ENCODE measurements at regions not wholly inside any gene's neighbourhood (a gene's known extent, or its start where the extent isn't known, plus 50 kb on each side); places are given as distances from the start of the nearest gene placed in this dataset.
"Not testable (repeated sequence)": the region's sequence is repeated elsewhere in the genome, so short reads cannot be mapped to it uniquely, and the experiment has no call there.

DNA sequence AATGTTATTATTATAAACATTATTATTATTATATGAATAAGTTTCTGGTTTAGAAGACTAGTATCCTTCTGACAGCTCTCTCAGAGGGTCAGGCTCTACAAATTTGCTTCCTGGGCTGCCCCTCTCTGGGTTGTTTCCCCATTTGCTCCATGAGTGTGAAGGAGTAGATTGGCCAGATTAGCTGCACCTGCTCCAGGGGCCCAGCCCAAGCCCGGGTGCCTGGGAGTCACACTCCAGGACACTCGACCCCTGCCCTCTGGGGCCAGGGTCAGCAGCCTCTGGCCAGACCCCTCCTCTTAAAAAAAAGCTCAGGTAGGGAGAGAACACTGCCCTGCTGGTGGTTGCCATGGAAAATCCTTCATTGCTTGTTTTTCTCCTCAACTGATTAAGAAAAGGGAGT, 169.0 kb upstream of the FOXD4L5 start:
- DNase-seq (ENCODE audit: low read depth), result not testable (repeated sequence)

DNA sequence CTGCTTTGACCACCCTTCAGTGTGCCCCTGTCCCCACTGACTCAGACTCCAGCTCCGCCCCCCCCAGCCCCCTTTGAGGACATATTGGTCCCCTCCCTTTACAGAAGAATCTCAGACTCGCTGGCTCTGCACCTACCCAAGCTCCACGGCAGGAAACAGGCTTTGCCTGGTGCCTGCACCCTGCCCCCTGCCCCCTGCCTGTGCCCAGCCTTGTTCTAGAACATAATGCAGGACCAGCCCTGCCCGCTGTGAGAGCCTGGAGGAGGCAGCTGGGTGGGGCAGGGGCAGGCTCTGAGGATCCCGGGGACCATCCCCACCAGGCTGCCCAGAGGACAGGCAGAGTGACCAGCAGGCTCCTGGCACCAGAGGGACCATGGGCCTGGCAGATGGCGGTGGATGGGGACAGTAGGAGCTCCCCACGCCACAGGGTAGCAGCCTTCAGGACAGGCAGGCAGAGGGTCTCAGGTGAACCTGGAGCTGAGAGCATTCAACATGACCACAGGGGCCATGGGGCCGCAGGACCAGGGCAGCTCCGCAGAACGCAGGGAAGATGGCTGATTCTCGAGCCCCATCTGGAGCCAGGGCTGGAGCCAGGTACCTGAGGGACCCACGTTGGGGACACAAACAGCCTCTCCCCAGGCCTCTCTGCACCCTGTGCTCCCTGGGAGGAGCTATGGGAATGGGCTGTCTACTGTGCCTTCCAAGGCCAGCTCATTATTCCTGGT, 165.0 kb upstream of the FOXD4L5 start:
- DNase-seq (ENCODE audit: low read depth), result not testable (repeated sequence)

DNA sequence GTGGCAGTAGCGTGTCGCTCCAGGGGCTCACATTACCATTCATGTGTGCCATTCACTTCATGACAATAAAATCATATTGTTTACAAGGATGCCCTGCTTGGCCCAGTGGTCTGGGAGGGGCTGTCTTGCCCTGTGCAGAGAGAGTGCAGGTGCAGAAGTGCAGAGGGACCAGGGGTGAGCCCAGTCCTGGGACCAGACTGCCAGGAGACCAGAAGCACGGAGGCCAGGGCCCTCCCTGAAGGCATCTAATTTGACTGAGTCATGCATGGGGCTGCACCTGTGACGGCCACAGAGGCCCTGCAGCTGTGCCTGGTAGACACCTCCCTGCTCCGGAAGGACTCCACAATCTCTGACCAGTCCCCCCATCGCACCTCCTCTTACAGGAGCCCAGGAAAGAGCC, 164.4 kb upstream of the FOXD4L5 start:
- DNase-seq (ENCODE audit: low read depth), result no peak

DNA sequence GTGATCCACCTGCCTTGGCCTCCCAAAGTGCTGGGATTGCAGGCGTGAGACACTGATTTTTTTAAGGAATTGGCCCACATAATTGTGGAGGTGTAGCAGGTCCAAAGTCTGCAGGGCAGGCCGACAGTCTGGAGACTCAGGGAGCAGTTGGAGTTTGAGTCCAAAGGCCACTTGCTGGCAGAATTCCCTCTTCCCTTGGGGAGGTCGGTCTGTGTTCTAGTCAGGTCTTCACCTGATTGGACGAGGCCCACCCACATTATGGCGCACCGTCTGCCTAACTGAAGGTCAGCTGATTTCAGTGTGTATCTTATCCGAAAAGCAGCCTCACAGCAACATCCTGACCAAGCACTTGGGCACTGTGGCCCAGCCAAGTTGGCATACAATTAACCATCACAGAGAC, 162.1 kb upstream of the FOXD4L5 start:
- DNase-seq (ENCODE audit: low read depth), result not testable (repeated sequence)

DNA sequence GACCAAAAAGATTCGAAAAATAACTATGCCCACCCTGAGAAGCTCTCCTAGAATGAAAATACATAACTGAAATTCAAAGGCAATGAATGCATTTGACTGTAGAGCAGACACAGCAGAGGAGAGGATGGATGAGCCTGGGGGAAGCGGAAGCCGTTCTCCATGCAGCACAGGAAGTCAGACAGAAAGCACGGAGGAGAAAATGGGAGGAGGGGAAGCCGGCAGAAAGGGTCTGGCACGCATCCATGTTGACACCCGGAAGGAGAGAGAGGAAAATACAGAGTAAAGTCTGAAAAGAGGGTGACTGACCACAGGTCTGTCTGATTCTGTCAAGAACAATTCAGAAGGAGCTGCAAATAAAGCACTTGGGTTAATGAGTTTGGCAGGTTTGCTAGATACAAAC, 161.0 kb upstream of the FOXD4L5 start:
- not testable (repeated sequence) for DNase-seq (ENCODE audit: low read depth)

- no peak for DNase-seq (ENCODE audit: low read depth)
Measured at GRCh38 chr9:65444943-65445342, 159.9 kb upstream of the FOXD4L5 start.

DNA sequence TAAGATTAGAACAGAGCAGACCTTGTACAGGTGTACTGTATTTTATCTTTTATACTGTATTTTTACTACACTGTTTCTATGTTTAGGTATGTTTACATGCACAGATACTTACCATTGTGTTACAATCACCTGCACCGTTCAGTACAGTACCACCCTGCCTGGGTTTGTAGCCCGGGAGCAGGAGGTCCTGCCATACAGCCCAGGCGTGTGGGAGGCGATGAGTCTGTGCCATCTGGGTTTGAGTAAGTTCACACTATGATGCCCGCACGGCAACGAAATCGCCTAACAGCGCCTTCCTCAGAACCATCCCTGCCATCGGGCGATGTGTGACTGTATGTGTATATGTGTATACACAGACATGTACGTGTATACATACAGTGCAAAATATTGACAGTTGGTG, 157.1 kb upstream of the FOXD4L5 start:
- not testable (repeated sequence) for DNase-seq (ENCODE audit: low read depth)

GRCh38 chr9:65441324-65441920, 156.4 kb upstream of the FOXD4L5 start:
- DNase-seq (ENCODE audit: low read depth), result not testable (repeated sequence)

DNA sequence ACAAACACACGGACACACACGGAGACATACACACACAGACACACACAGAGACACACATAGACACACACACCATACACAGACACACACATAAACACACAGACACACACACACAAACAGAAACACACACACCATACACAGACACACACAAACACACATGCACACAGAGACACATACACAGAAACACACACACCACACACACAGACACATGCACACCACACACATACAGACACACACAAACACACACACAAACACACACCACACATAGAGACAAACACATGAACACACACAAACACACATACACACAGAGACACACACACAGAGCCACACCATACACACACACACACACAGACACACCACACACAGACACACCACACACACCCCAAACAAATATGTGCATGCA, 152.7 kb upstream of the FOXD4L5 start:
- DNase-seq (ENCODE audit: low read depth), result no peak

DNA sequence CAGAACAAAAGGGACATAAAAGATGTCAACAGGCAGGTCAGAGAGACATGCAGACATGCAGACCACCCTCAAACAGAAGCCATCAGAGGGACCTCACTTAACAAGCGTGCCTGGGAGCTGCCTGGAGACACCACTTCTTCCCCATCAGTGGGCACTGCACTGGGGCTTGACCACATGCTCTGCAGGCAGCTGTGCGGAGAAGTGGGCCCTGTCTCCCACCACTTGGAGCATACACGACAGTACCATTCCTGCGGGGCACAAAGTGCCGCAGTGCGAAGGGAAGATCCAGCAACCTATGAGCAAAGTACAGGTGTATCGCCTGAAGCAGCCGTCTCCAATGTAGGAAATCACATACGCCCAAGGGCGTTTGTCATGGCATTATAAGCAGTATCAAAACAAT, 150.5 kb upstream of the FOXD4L5 start:
- DNase-seq (ENCODE audit: low read depth), result no peak

- DNase-seq (ENCODE audit: low read depth), result no peak
Measured at GRCh38 chr9:65432722-65433323, 147.8 kb upstream of the FOXD4L5 start.

- DNase-seq (ENCODE audit: low read depth), result no peak
Measured at GRCh38 chr9:65432051-65432450, 147.0 kb upstream of the FOXD4L5 start.

- no peak for DNase-seq (ENCODE audit: low read depth)
Measured at GRCh38 chr9:65430221-65430620, 145.2 kb upstream of the FOXD4L5 start.

GRCh38 chr9:65427361-65427760, 142.4 kb upstream of the FOXD4L5 start:
- DNase-seq (ENCODE audit: low read depth), result not testable (repeated sequence)

- DNase-seq (ENCODE audit: low read depth), result not testable (repeated sequence)
Measured at GRCh38 chr9:65426813-65427212, 141.8 kb upstream of the FOXD4L5 start.

- DNase-seq (ENCODE audit: low read depth), result no peak
Measured at GRCh38 chr9:65426231-65426630, 141.2 kb upstream of the FOXD4L5 start.

DNA sequence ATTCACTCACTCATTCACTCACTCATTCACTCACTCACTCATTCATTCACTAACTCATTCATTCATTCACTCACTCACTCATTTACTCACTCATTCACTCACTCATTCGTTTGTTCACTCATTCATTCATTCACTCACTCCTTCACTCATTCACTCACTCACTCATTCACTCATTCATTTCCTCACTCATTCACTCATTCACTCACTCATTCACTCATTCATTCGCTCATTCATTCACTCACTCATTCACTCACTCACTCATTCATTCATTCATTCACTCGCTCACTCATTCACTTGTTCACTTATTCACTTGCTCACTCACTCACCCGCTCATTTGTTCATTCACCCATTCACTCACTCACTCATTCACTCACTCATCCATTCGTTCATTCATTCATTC, 140.2 kb upstream of the FOXD4L5 start:
- not testable (repeated sequence) for DNase-seq (ENCODE audit: low read depth)

DNA sequence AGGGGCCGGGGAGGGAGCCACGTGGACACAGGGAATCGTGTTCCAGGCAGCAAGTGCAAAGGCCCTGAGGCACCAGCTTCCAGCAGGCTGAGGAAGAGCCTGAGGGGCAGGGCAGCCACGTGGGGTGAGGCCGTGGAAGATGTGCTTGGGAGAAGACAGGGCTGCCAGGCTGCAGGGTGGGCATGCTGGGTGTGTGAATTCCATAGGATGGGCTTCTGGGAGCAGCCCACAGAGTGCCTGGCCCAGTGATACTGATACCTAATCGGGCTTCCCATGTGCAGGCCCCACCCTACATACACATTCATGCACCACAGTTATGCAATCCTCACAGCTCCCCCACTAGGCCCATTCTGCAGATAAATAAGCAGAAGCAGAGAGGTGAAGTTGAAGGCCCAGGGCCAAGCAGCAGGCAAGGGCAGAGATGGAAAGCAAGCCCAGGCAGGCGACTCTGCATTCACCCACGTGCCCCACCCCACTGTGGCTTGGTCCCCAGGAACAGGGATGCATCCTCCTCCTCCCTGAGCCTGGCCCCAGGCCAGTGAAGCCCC, 139.5 kb upstream of the FOXD4L5 start:
- not testable (repeated sequence) for DNase-seq (ENCODE audit: low read depth)

- DNase-seq (ENCODE audit: low read depth), result not testable (repeated sequence)
Measured at GRCh38 chr9:65423691-65424436, 138.9 kb upstream of the FOXD4L5 start.

DNA sequence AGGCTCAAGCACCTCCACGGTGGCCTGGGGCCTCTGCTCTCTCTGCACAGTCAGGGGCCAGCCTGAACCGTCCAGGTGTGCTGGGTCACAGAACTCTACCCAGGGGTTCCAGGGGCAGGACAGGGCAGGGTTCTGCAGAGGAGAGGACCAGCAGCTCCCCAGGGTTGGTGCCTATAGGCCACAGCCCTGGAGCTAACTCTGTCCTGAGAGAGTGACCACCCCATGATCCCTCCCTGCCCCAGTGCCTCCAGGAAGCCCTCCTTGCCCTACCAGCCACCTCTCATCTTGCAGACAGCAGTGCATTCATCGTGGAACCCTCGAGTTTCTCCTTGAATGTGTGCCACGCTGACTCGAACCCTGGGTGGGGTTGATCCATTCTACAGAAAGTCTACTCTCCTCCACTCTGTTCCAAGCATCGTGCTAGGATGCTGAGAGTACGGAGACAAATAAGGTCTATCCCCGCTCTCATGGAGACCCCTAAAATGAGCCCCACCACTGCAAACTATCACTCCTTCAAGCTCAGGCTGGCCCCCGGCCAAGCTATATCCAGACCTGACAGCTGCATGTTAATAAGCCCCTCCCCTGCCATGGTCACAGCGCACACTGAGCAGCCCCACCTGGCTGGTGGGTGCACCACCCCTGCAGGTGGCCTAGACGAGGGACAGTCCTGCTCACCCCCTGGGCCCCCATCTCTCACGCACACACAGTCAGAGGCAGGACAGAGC, 138.1 kb upstream of the FOXD4L5 start:
- DNase-seq (ENCODE audit: low read depth), result not testable (repeated sequence)

DNA sequence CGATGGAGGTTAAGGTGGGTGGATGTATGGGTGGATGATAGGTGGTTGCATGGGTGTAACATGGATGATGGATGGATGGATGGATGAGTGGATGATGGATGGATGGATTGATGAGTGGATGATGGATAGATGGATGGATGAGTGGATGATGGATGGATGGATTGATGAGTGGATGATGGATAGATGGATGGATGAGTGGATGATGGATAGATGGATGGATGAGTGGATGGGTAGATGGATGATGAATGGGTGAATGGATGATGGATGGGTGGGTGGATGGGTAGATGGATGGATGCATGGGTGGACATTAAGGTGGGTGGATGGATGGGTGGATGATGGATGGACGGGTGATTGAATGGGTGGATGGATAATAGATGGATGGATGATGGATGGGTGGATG, 136.5 kb upstream of the FOXD4L5 start:
- not testable (repeated sequence) for DNase-seq (ENCODE audit: low read depth)

DNA sequence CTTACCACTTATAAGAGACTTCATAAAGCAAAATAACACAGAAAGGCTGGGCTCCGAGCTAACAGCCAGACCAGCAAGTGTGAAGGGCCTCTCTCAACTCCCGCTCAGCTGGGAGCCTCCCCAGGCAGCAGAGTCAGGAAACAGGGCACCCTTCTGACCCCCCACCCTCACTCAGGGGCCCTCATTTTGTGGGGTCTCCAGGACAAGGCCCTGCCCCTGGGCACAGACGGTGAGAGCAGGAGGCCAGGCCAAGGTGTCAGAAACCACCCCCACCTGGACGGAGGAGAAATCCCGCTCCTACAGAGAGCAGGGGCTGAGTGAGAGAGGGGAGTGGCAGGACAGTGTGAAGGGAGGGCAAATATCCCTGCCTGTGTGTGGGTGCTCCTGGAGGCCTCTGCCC, 135.8 kb upstream of the FOXD4L5 start:
- no peak for DNase-seq (ENCODE audit: low read depth)
